K562 (cell line): ENCODE measurements at regions not wholly inside any gene's neighbourhood (a gene's known extent, or its start where the extent isn't known, plus 50 kb on each side); places are given as distances from the start of the nearest gene placed in this dataset.

Experiments used
- ATAC-seq: fragments of 200-7000 bp; cut with Tn5 transposase; 3 replicates; pipeline ENCODE4 v1.9.1; 2020; ENCODE audit warnings: moderate library complexity
- BruUV-seq: library from RNA; stranded (reverse); fragments of 400-500 nt; replicated peaks from 2 replicates; lab custom pipeline; 2021; lab: Mats Ljungman, UMichigan
- CTCF ChIA-PET: fragments of 300-600 bp; formaldehyde crosslinking; extraction: SDS; loops from one replicate; lab custom pipeline; 2021; ENCODE audit warnings: low intra/inter-chr PET ratio; lab: Yijun Ruan, JAX
- POLR2A ChIA-PET: fragments of 300-600, 350-650 bp; sonication (Branson Sonifier 250); formaldehyde crosslinking; extraction: SDS; loops from one replicate; lab custom pipeline; 2021; ENCODE audit warnings: antibody characterized with exemption, inconsistent platforms; lab: Yijun Ruan, JAX
- DNase-seq, 4 experiments: peaks; one replicate each; pipeline versions ENCODE4 v3.0.0 to v3.0.0-alpha.2; 2011 to 2018; ENCODE audit warnings: low spot score in 3 of 4, mixed read lengths in 3 of 4; ENCODE audit errors: extremely low read depth in 1 of 4
- FAIRE-seq: peaks from 2 replicates; lab custom pipeline; 2011; peaks lifted over from hg19 to GRCh38; lab: Jason Lieb, UNC
- H2AFZ ChIP-seq: 2 replicates; pipeline ENCODE4 v1.6.0; 2011; ENCODE audit warnings: low read depth, low read length, control low read depth, inconsistent platforms
- H3K27ac ChIP-seq: fragments of 200-600 bp; 3 replicates; pipeline ENCODE4 v1.8.0; 2011; ENCODE audit warnings: low read depth, mild to moderate bottlenecking, control low read depth, inconsistent platforms, low read length, moderate library complexity, mixed read lengths; ENCODE audit errors: extremely low read depth
- H3K27me3 ChIP-seq, 2 experiments: fragments of 300-600 bp in 1 of 2; 2 replicates in 1 of 2; 3 replicates in 1 of 2; pipeline versions ENCODE4 v1.6.0 to v1.8.0; 2011; ENCODE audit warnings: inconsistent platforms in 2 of 2, low read length in 2 of 2, mild to moderate bottlenecking in 1 of 2, mixed read lengths in 1 of 2, moderate library complexity in 1 of 2; ENCODE audit not compliant: control insufficient read depth in 2 of 2, insufficient read depth in 2 of 2
- H3K36me3 ChIP-seq: fragments of 300-600 bp; 3 replicates; pipeline ENCODE4 v1.8.0; 2011; ENCODE audit warnings: mild to moderate bottlenecking, low read length, inconsistent platforms; ENCODE audit not compliant: control insufficient read depth, insufficient read depth
- H3K4me1 ChIP-seq, 2 experiments: fragments of 200-600 bp in 1 of 2; replicated peaks in 1 of 2; 2 replicates in 1 of 2; 3 replicates in 1 of 2; pipeline versions ENCODE4 v1.5.1 to v1.8.0; 2011; ENCODE audit warnings: inconsistent platforms in 2 of 2, low read length in 2 of 2, mild to moderate bottlenecking in 1 of 2, mixed read lengths in 1 of 2, moderate library complexity in 1 of 2; ENCODE audit not compliant: control insufficient read depth in 2 of 2, insufficient read depth in 2 of 2
- H3K4me2 ChIP-seq: 2 replicates; pipeline ENCODE4 v1.6.1; 2011; ENCODE audit warnings: low read length, control low read depth, inconsistent platforms, mixed read lengths; ENCODE audit not compliant: insufficient read depth
- H3K4me3 ChIP-seq: fragments of 200-600 bp; sonication (generic), shearing (Covaris generic); 2 replicates; pipeline ENCODE4 v1.5.1; 2016; ENCODE audit warnings: control low read depth, inconsistent platforms
- H3K79me2 ChIP-seq: fragments of 200-600 bp; 3 replicates; pipeline ENCODE4 v1.8.0; 2011; ENCODE audit warnings: low read length, inconsistent platforms; ENCODE audit not compliant: control insufficient read depth, insufficient read depth
- H3K9ac ChIP-seq, 2 experiments: 2 replicates each; pipeline versions ENCODE4 v1.6.0 to v1.6.1; 2011; ENCODE audit warnings: low read depth in 2 of 2, low read length in 2 of 2, control low read depth in 1 of 2, inconsistent platforms in 1 of 2, mild to moderate bottlenecking in 1 of 2, mixed read lengths in 1 of 2; ENCODE audit not compliant: insufficient read depth in 1 of 2
- H3K9me1 ChIP-seq: one replicate; pipeline ENCODE4 v1.6.0; 2011; ENCODE audit warnings: inconsistent platforms, mild to moderate bottlenecking, low read length, moderate library complexity; ENCODE audit not compliant: control insufficient read depth, insufficient read depth
- H3K9me3 ChIP-seq: replicated peaks from 2 replicates; pipeline ENCODE4 v1.5.1; 2011; ENCODE audit warnings: low read depth, low read length, inconsistent platforms; ENCODE audit not compliant: control insufficient read depth, insufficient read depth
- H4K20me1 ChIP-seq: replicated peaks from 2 replicates; pipeline ENCODE4 v1.6.1; 2011; ENCODE audit warnings: low read length, inconsistent platforms, mixed read lengths; ENCODE audit not compliant: control insufficient read depth, insufficient read depth
- C11orf30 ChIP-seq: fragments of 450-650 bp; IDR thresholded peaks from 2 replicates; pipeline ENCODE4 v1.6.1; 2016; ENCODE audit warnings: low read depth, mild to moderate bottlenecking
- CHD4 ChIP-seq: fragments of 200-600 bp; sonication (generic); IDR thresholded peaks from 3 replicates; pipeline ENCODE4 v1.6.1; 2012; ENCODE audit warnings: low read depth, mild to moderate bottlenecking, mixed read lengths, low read length, inconsistent platforms; ENCODE audit not compliant: insufficient read depth, insufficient replicate concordance, poor library complexity, severe bottlenecking
- E2F6 ChIP-seq, 2 experiments: IDR thresholded peaks; 2 replicates each; pipeline ENCODE4 v1.6.1; 2011; ENCODE audit warnings: borderline replicate concordance in 1 of 2, control low read depth in 1 of 2, low read depth in 1 of 2, low read length in 1 of 2, mild to moderate bottlenecking in 1 of 2, mixed read lengths in 1 of 2, moderate library complexity in 1 of 2; ENCODE audit not compliant: insufficient read depth in 1 of 2, insufficient read length in 1 of 2, poor library complexity in 1 of 2, severe bottlenecking in 1 of 2; ENCODE audit errors: extremely low read depth in 1 of 2
- FOXA3 ChIP-seq, 2 experiments: fragments of 450-650 bp in 1 of 2; sonication (generic) in 1 of 2; formaldehyde crosslinking; IDR thresholded peaks in 1 of 2; conservative IDR thresholded peaks in 1 of 2; 2 replicates each; pipeline versions ENCODE4 v1.4.0 to v1.8.0; 2020 to 2022; ENCODE audit warnings: mild to moderate bottlenecking in 2 of 2, missing genetic modification reagents in 1 of 2
- HSF4 ChIP-seq: fragments of 250-450 bp; sonication (Bioruptor Pico); IDR thresholded peaks from 2 replicates; pipeline ENCODE4 v2.1.2; 2022; ENCODE audit warnings: mild to moderate bottlenecking, moderate library complexity, borderline replicate concordance
- MAFF ChIP-seq: IDR thresholded peaks from 2 replicates; pipeline ENCODE4 v1.6.1; 2012; ENCODE audit warnings: low read length, improper control_type of control experiment
- MAFG ChIP-seq: fragments of 450-650 bp; conservative IDR thresholded peaks from 2 replicates; pipeline ENCODE4 v1.6.1; 2016; ENCODE audit warnings: missing genetic modification characterization, missing compliant biosample characterization
- MAFK ChIP-seq: IDR thresholded peaks from 2 replicates; pipeline ENCODE4 v1.6.1; 2011; ENCODE audit warnings: low read length, improper control_type of control experiment
- MNT ChIP-seq, 2 experiments: fragments of 450-650 bp; conservative IDR thresholded peaks; 2 replicates each; pipeline ENCODE4 v1.6.1; 2017; ENCODE audit warnings: mild to moderate bottlenecking in 2 of 2, moderate library complexity in 2 of 2
- NFE2 ChIP-seq: IDR thresholded peaks from 2 replicates; pipeline ENCODE4 v1.6.1; 2014; ENCODE audit warnings: antibody characterized with exemption, low read depth
- NFE2L1 ChIP-seq: fragments of 450-650 bp; IDR thresholded peaks from 2 replicates; pipeline ENCODE4 v1.6.1; 2016; ENCODE audit warnings: missing genetic modification characterization, low read depth, mild to moderate bottlenecking, missing compliant biosample characterization, moderate library complexity, borderline replicate concordance
- RBM22 ChIP-seq: fragments of 200-400 bp; formaldehyde crosslinking; IDR thresholded peaks from 2 replicates; pipeline ENCODE4 v1.6.1; 2018; ENCODE audit warnings: low read length, low read depth; ENCODE audit not compliant: poor library complexity, severe bottlenecking
- ZBED1 ChIP-seq: IDR thresholded peaks from 2 replicates; pipeline ENCODE4 v1.6.1; 2014
- ZNF133 ChIP-seq: fragments of 250-450 bp; sonication (Bioruptor Pico); IDR thresholded peaks from 2 replicates; pipeline ENCODE4 v1.4.0; 2020; ENCODE audit warnings: mild to moderate bottlenecking
- ZNF316 ChIP-seq: fragments of 450-650 bp; IDR thresholded peaks from 2 replicates; pipeline ENCODE4 v1.6.1; 2016
- in situ Hi-C: fragments of 300-500 bp; cut with MboI; formaldehyde crosslinking; loops from 4 replicates; pipeline ENCODE4 v1.15.0; 2018; ENCODE audit warnings: inconsistent platforms, mixed read lengths
- intact Hi-C: fragments of 100-400 bp; cut with micrococcal nuclease; formaldehyde crosslinking; loops from 2 replicates; pipeline ENCODE4 v1.14.2; 2022

- no peak for TF ChIP-seq HSF4 (CRISPR knock-in tag)
- TF ChIP-seq E2F6 (IDR thresholded peaks at IDR 0.05; ENCODE audit: borderline replicate concordance in 1 of 2, extremely low read depth in 1 of 2, insufficient read depth in 1 of 2, insufficient read length in 1 of 2, low read depth in 1 of 2, low read length in 1 of 2, poor library complexity in 1 of 2, severe bottlenecking in 1 of 2): no peak
- no peak for TF ChIP-seq FOXA3 (CRISPR knock-in tag; conservative IDR thresholded peaks at IDR 0.05 in 1 of 2, IDR thresholded peaks at IDR 0.05 in 1 of 2)
- TF ChIP-seq CHD4: no peak
- no peak for TF ChIP-seq ZNF133 (CRISPR knock-in tag)
- no peak for TF ChIP-seq RBM22
Observed at GRCh38 chr1:230545181-230545580, 97.1 kb upstream of the COG2 start (continued).

DNA sequence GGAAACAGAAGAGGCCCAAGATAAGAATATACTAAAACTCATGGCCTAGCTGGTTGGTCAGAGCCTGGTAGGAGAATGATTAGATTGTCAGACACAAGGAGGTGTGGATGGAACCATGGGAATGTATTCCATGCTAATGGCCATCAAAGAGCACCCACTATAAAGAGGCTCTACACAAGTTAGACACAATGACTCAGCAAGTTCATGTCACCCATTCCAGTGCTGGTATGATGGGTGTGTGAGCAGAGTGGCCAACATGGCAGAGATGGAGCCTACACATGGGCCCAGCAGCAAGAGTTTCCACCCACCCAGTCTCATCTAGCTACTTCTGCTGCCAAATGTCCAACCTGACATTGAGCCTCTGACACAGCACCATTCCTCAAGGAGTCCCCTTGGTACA, 97.5 kb upstream of the COG2 start:
- ChIA-PET POLR2A (no interaction called here), CTCF (no interaction called here)
- H4K20me1 ChIP-seq: no peaks in the 10 kb centered on the region; the same call in none of the 2 replicates
- H3K9me1 ChIP-seq: no peaks in the 10 kb centered on the region
- H3K36me3 ChIP-seq: no peaks in the 10 kb centered on the region
- intact Hi-C loops (no loop called here), in situ Hi-C loops (no loop called here)
- no peak for DNase-seq
- H3K9me3 ChIP-seq: no peaks in the 10 kb centered on the region
- TF ChIP-seq MAFK (peak; percentile 43; the same call in 1 of the 2 replicates), NFE2L1 (tag) (peak; percentile 63), NFE2 (peak; percentile 79), ZNF316 (peak; percentile 60), MAFG (tag) (peak; percentile 85), MNT (conservative IDR thresholded peaks at IDR 0.05) (no peak), ZBED1 (no peak), MAFF (peak; percentile 50), C11orf30 (peak; percentile 56)
- H2AFZ ChIP-seq: no peak overlapping the region
- no peak overlapping the region for H3K9ac ChIP-seq
- no peak for ATAC-seq
- no peaks in the 10 kb centered on the region for H3K79me2 ChIP-seq
- H3K4me2 ChIP-seq: no peak overlapping the region
- BruUV-seq: no TSS peak
- FAIRE-seq: no peak
- no peaks in the 10 kb centered on the region; a peak in 2 of 5 replicates for H3K27me3 ChIP-seq
- H3K4me3 ChIP-seq: no peak overlapping the region
- H3K27ac ChIP-seq: no peak overlapping the region
- H3K4me1 ChIP-seq: no peaks in the 10 kb centered on the region
